Activated T-helper 9 cell treated with anti-CD3 and anti-CD28 coated beads, Interleukin-2, amount 50 U/mL, for 16 hours (primary cell): ENCODE measurements at regions not wholly inside any gene's neighbourhood (a gene's known extent, or its start where the extent isn't known, plus 50 kb on each side); places are given as distances from the start of the nearest gene placed in this dataset.
"Not testable (repeated sequence)": the region's sequence is repeated elsewhere in the genome, so short reads cannot be mapped to it uniquely, and the experiment has no call there.

Source experiments
- DNase-seq: peaks from one replicate; pipeline ENCODE4 v3.0.0-alpha.2; 2020; ENCODE audit warnings: low read depth

DNA sequence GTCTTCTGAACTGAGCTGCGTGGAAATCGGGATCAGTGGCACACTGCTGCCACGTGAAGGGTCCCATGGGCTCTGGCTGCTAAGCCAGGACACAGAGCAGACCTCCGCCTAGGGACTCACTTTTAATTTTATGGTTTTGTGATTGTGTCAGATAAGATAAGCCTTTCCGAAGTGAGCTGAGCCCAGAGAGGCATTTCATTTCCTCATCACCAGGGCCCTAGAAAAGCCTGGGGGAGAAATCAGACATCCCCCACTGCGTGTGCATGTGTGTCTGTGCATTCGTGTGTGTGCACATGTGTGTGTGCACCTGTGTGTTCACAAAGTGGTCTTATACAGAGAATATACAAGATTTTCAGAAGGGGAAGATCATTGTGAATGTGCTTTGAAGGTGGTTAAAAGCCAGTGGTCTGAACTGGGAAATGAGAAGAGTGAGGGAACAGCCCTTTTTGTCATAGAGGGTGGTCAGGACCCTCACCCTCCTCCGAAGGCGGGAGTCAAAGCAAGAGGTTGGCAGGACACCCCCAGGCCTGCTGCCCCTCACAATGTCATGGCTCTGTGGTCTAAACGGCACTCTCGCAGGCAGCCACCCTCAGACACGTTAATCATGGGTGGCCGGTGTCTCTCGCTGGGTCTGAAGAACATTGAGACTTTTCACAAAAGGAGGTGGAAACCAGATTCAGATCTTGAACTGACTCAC lies 176.1 kb upstream of the PFKP start:
- DNase-seq: no peak

- DNase-seq: no peak
Observed at GRCh38 chr10:2890093-2890492, 177.3 kb upstream of the PFKP start.

- no peak for DNase-seq
Observed at GRCh38 chr10:2888403-2889004, 178.8 kb upstream of the PFKP start.

- DNase-seq: no peak
Observed at GRCh38 chr10:2887391-2888070, 179.8 kb upstream of the PFKP start.

DNA sequence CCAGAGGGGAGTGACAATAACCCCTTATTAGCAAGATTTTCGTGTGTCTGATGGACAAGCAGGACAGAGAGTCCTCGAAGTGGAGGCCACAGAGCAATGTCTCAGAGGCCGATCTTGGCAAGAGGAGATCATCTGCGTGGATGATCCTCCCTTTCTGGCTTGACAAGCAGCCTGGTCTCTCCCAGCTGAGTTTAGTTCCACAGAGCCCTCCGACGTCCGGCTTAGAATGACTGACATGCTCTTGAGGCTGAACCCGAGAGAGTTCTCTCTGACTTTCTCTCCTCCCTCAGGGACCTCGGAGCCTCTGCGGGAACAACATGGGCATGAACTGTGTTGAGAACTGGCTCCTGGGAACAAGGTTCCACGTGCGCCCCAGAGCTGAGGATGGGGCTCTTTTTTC lies 180.7 kb upstream of the PFKP start:
- no peak for DNase-seq

- no peak for DNase-seq
Observed at GRCh38 chr10:2885288-2886278, 181.8 kb upstream of the PFKP start.

DNA sequence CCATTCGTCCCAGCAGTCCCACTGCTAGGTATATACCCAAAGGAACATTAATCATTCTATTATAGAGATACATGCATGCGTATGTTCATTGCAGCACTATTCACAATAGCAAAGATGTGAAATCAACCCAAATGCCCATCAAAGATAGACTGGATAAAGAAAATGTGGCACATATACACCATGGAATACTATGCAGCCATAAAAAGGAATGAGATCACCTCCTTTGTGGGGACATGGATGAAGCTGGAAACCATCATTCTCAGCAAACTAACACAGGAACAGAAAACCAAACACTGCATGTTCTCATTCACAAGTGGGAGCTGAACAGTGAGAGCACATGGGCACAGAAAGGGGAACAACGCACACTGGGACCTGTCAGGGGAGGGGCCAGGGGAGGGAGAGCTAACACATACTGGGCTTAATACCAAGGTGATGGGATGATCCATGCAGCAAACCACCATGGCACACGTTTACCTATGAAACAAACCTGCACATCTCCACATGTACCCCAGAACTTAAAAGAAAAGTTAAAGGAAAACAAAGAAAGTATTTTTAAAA lies 183.3 kb upstream of the PFKP start:
- not testable (repeated sequence) for DNase-seq

DNA sequence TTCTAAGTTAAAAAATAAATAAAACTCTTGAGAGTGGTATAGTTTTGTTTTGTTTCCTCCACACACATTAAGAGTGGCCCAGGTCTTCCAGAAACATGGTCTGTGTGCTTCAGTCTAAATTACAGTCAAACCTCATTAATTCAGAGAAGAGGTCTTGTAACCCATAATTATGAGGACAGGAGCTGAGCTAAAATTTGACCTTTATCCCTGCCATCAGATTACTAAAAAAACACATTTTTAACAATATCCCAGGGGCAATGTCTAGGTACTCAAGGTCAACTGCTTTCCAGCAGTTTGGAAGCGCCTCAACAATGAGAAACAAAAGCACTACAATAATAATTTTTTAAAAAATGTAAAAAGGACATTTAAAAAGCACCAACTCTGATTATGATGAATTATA lies 184.1 kb upstream of the PFKP start:
- no peak for DNase-seq

DNA sequence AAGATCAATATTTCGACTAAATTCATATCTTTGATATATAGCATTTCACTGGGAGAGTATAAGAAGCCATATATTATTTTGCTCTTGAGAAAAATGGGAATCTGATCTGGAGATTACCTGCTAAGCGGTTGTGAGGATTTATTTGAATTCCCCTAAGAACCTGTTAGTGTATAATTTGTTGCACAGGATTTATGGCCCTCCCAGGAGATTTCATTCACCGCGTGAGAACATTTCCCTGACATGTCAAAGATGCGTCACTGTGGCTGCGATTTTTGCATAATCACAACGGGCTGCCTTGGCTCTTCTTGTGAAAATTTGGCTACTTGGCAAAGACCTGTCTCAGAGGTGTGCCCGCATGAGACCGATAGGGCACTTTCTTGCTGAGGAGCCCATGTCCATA lies 184.7 kb upstream of the PFKP start:
- no peak for DNase-seq

DNA sequence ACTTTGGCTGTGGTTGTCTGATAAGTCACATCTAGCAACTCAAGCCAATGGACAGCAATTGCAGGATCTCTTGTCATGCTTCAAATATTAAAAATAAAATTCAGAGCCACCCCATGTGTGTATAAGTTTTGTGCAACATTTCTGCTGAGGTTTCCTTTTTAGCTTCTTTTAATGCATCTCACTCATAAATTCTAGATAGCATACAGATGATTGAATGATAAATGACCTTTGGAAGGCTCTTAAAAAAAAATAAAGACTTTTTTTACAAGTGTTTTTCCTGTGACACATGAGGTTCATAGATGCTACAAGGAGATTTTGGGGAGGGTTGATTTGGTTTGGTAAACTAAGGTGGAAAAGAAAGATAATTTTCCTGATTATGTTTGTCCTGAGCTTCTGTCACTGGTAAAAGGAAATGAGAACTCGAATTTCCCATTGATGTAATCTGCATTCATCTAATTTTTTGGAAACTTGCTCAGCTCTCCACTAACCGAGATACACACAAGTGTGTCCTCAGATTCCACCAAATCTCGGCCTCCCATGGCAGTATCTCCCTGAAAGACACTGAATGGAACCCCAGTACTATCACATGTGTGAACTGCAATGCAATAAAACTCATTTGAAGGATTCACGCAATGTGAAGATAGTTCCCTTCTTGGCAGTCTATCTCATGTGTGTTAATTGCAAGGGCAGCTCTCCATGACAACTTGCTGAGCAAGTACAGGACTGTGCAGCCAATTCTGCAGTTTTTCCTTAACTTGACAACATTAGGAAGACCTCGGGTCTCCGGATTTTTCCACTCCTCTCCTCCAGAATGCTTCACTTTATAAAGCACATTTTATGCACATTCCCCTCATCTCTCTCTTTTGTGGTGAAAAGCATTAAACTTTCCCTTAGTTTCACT lies 185.4 kb upstream of the PFKP start:
- DNase-seq: no peak

DNA sequence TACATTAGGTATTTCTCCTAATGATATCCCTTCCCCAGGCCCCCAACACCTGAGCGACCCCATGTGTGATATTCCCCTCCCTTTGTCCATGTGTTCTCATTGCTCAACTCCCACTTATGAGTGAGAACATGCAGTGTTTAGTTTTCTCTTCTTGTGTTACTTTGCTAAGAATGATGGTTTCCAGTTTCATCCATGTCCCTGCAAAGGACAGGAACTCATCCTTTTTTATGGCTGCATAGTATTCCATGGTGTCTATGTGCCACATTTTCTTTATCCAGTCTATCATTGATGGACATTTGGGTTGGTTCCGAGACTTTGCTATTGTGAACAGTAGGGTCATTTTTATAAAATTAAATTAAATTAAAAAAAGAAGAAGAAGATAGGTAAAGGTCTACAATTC lies 187.3 kb upstream of the PFKP start:
- DNase-seq: not testable (repeated sequence)

- no peak for DNase-seq
Observed at GRCh38 chr10:2878818-2879217, 188.5 kb upstream of the PFKP start.

- DNase-seq: no peak
Observed at GRCh38 chr10:2876032-2876431, 191.3 kb upstream of the PFKP start.

DNA sequence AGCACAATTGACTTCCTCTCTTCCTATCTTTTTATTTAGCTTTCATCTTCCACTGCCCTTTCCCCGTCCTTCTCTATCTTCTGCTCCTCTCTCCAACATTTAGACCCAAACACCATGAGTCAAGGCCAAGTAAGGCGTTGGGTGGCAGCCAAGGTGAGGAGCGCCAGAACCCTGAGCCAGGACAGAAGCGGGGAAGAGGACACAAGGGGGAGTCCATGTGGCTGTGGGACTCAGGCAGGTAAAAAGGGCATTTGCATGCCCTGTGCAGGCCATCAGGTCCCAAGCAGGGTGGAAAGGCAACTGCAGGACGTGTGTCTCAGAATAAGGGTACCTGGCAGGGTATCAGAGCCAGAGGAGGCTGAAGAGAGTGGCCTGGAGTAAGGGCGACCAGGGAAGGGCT lies 192.4 kb upstream of the PFKP start:
- no peak for DNase-seq

DNA sequence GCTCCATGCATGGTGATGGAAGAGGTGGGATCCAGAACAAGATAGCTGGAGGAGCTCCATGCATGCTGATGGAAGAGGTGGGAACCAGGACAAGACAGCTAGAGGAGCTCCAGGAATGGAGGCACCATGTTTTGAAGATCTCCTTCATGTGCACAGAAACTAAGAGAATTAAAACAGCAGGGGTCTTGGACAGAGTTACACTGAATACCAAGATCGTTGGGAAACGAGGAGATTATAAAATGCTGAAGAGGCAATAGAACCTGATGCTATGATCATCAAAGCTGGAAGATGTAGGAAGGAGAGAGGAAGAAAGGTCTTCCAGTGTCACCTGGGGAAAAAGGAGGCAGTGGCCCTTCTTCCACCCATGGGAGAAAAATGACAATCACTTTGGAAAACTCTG lies 193.6 kb upstream of the PFKP start:
- DNase-seq: no peak

- no peak for DNase-seq
Observed at GRCh38 chr10:2871673-2872219, 195.6 kb upstream of the PFKP start.

DNA sequence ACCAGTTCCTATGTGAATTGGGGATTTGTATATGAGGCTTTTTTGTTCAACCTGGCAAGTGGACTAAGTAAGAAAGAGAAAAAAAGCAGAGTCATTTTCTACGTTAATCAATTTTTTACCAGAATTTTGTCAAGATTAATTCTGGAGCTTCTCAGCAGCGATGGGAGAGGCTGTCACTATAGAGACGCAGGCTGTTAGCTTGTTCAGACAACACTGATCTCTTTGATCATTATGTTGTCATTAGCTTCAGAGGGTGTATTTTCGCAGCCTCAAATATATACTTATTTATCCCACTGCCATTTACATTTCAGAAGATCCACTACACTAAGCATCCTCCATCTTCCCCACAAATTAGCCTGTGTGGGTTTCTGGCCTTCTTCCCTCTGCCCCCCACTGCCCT lies 196.7 kb upstream of the PFKP start:
- no peak for DNase-seq

GRCh38 chr10:2867788-2868299 lies 199.5 kb upstream of the PFKP start:
- no peak for DNase-seq

DNA sequence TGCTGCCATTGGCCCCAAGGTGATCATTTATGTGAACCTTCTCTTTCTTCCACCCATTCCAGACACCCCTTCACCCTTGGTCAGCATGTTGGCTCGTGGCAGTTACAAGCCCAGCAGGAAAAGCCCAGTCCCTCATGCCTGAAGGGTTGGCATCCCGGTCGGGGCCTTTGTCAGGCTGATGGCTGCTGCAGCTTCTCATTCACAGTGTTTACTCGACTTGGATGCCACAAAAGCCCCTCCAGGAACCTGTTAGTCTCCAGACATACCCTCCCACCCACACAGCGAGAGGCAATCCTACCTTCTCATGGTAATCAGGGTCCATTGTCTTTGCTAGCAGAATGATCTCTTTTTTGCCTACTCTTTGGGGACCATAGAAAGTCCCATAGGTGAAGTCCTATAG lies 200.8 kb upstream of the PFKP start:
- no peak for DNase-seq

DNA sequence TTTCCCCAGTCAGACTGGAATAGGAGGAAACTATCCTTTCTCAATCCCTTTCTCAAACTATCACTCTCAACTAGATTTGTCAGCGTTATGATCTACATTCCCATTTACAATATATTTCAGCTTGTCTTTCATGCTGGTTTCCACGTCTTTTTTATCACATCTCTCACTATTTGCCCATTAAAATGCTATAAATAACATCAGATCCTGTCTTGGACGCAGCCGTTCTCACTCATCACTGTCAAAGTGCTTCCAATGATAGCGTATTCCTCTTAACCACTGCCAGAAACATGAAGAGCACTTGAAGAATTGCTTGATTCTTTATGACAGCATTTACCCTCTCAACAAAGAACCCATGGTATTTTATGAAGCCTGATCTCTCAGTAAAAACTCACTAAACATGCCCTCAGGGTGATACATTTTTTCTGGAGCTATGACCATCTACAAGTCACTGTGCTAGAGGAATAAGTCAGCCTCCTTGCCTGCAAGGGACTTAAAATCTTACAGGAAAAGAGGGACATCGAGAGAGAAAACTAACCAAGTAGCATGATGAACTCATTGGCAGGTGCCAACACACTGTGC lies 205.6 kb upstream of the PFKP start:
- no peak for DNase-seq
